B cell (primary cell): ENCODE measurements at regions not wholly inside any gene's neighbourhood (a gene's known extent, or its start where the extent isn't known, plus 50 kb on each side); places are given as distances from the start of the nearest gene placed in this dataset.

Source experiments
- ATAC-seq: fragments of 200-7000 bp; cut with Tn5 transposase; one replicate; pipeline ENCODE4 v1.10.0; 2021; ENCODE audit warnings: low read depth, mild to moderate bottlenecking, moderate number of reproducible peaks, moderate library complexity
- CTCF ChIA-PET: fragments of 350-600 bp; sonication (Branson Sonifier 250); formaldehyde crosslinking; loops from one replicate; lab custom pipeline; 2021; ENCODE audit warnings: antibody characterized with exemption, inconsistent platforms; lab: Charles Lee
- POLR2A ChIA-PET: fragments of 350-600 bp; sonication (Branson Sonifier 250); formaldehyde crosslinking; loops from one replicate; lab custom pipeline; 2021; ENCODE audit warnings: antibody characterized with exemption; lab: Charles Lee
- DNase-seq: peaks from one replicate; pipeline ENCODE4 v3.0.0; 2013
- H2AFZ ChIP-seq: 2 replicates; pipeline ENCODE4 v1.6.1; 2012; ENCODE audit warnings: mild to moderate bottlenecking, low read depth, low read length; ENCODE audit not compliant: insufficient read depth, poor library complexity, severe bottlenecking
- H3K27ac ChIP-seq, 2 donors: 1 replicate in 1 of 2; 2 replicates in 1 of 2; pipeline ENCODE4 v1.5.1; 2012 to 2013; ENCODE audit warnings: low read length in 2 of 2, mild to moderate bottlenecking in 2 of 2, moderate library complexity in 1 of 2
- H3K27me3 ChIP-seq, 4 experiments: fragments of 200-600 bp in 1 of 4; sonication (generic) in 1 of 4; replicated peaks in 1 of 4; 1 replicate in 2 of 4; 2 replicates in 2 of 4; pipeline versions ENCODE4 v1.6.1 to v1.7.0; 2013 to 2016; ENCODE audit warnings: low read length in 3 of 4, mild to moderate bottlenecking in 2 of 4, mixed read lengths in 1 of 4, moderate library complexity in 1 of 4; ENCODE audit not compliant: insufficient read depth in 4 of 4, control insufficient read depth in 3 of 4; ENCODE audit errors: control extremely low read depth in 1 of 4
- H3K36me3 ChIP-seq, 2 experiments: replicated peaks in 1 of 2; 1 replicate in 1 of 2; 2 replicates in 1 of 2; pipeline versions ENCODE4 v1.6.1 to v1.7.1; 2013; ENCODE audit warnings: low read length in 1 of 2; ENCODE audit not compliant: insufficient read depth in 2 of 2, control insufficient read depth in 1 of 2; ENCODE audit errors: control extremely low read depth in 1 of 2, extremely low read depth in 1 of 2
- H3K4me1 ChIP-seq, 2 donors: fragments of 200-600 bp in 1 of 2; sonication (generic) in 1 of 2; 1 replicate in 1 of 2; 2 replicates in 1 of 2; pipeline versions ENCODE4 v1.5.1 to v1.6.1; 2013 to 2017; ENCODE audit warnings: low read length in 2 of 2; ENCODE audit not compliant: control insufficient read depth in 2 of 2, insufficient read depth in 2 of 2
- H3K4me2 ChIP-seq: replicated peaks from 2 replicates; pipeline ENCODE3; 2012; ENCODE audit warnings: mild to moderate bottlenecking, low read depth, low read length; ENCODE audit not compliant: poor library complexity, severe bottlenecking
- H3K4me3 ChIP-seq, 5 experiments: fragments of 200-600 bp in 1 of 5; sonication (generic) in 1 of 5; 1 replicate in 3 of 5; 2 replicates in 2 of 5; pipeline versions ENCODE4 v1.5.1 to v1.7.0; 2011 to 2016; ENCODE audit warnings: low read length in 4 of 5, mild to moderate bottlenecking in 4 of 5, low read depth in 2 of 5, control low read depth in 1 of 5, moderate library complexity in 1 of 5; ENCODE audit not compliant: insufficient read depth in 1 of 5; ENCODE audit errors: control extremely low read depth in 1 of 5, extremely low read depth in 1 of 5
- H3K79me2 ChIP-seq: fragments of 200-600 bp; sonication (generic); one replicate; pipeline ENCODE4 v1.6.0; 2016; ENCODE audit warnings: low read length; ENCODE audit not compliant: control insufficient read depth, insufficient read depth
- H3K9ac ChIP-seq: fragments of 200-600 bp; sonication (generic); 2 replicates; pipeline ENCODE4 v1.6.1; 2017; ENCODE audit warnings: mild to moderate bottlenecking, low read length, moderate library complexity
- H3K9me3 ChIP-seq, 3 donors: one replicate each; pipeline versions ENCODE4 v1.6.1 to v1.7.1; 2013; ENCODE audit warnings: low read length in 2 of 3; ENCODE audit not compliant: control insufficient read depth in 2 of 3, insufficient read depth in 1 of 3; ENCODE audit errors: control extremely low read depth in 1 of 3
- H4K20me1 ChIP-seq: 2 replicates; pipeline ENCODE4 v1.6.0; 2012; ENCODE audit warnings: mild to moderate bottlenecking, low read length; ENCODE audit not compliant: insufficient read depth, control insufficient read depth, poor library complexity, severe bottlenecking
- H3K27ac Mint-ChIP-seq: one replicate; pipeline ENCODE4 v1.8.0; 2021; ENCODE audit warnings: mixed read lengths
- H3K27me3 Mint-ChIP-seq: one replicate; pipeline ENCODE4 v1.8.0; 2021; ENCODE audit warnings: mixed read lengths
- H3K4me1 Mint-ChIP-seq: one replicate; pipeline ENCODE4 v1.8.0; 2021; ENCODE audit warnings: mixed read lengths
- H3K4me3 Mint-ChIP-seq: one replicate; pipeline ENCODE4 v1.8.0; 2021; ENCODE audit warnings: mixed read lengths
- H3K9me3 Mint-ChIP-seq: one replicate; pipeline ENCODE4 v1.8.0; 2022; ENCODE audit warnings: mixed read lengths; ENCODE audit not compliant: insufficient read depth
- EZH2 ChIP-seq: IDR thresholded peaks from 2 replicates; pipeline ENCODE4 v1.6.1; 2012; ENCODE audit warnings: borderline replicate concordance, low read depth, mild to moderate bottlenecking, moderate library complexity, low read length; ENCODE audit not compliant: insufficient read depth, poor library complexity, severe bottlenecking
- WGBS: methylation state at CpG from one replicate; pipeline ENCODE4 v1.1.5; 2013; ENCODE audit warnings: missing lambda C conversion rate; ENCODE audit not compliant: insufficient coverage; 5-methylcytosine and 5-hydroxymethylcytosine counted together
- intact Hi-C: fragments of 100-400 bp; cut with micrococcal nuclease; formaldehyde crosslinking; loops from one replicate; pipeline ENCODE4 v1.10.0; 2022
- TF ChIP-seq, protein P1 (sequence below): fragments of 200-600 bp; IDR thresholded peaks from one replicate; pipeline ENCODE4 v1.8.0; 2022; ENCODE audit warnings: antibody characterized with exemption, mild to moderate bottlenecking

- TF ChIP-seq, protein P1, sequence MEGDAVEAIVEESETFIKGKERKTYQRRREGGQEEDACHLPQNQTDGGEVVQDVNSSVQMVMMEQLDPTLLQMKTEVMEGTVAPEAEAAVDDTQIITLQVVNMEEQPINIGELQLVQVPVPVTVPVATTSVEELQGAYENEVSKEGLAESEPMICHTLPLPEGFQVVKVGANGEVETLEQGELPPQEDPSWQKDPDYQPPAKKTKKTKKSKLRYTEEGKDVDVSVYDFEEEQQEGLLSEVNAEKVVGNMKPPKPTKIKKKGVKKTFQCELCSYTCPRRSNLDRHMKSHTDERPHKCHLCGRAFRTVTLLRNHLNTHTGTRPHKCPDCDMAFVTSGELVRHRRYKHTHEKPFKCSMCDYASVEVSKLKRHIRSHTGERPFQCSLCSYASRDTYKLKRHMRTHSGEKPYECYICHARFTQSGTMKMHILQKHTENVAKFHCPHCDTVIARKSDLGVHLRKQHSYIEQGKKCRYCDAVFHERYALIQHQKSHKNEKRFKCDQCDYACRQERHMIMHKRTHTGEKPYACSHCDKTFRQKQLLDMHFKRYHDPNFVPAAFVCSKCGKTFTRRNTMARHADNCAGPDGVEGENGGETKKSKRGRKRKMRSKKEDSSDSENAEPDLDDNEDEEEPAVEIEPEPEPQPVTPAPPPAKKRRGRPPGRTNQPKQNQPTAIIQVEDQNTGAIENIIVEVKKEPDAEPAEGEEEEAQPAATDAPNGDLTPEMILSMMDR = no peak
- TF ChIP-seq EZH2 = no peak
- Histone ChIP-seq H3K79me2 (no peaks in the 10 kb centered on the region), H3K27ac (no peak overlapping the region), H3K9ac (no peak overlapping the region), H4K20me1 (no peaks in the 10 kb centered on the region), H3K9me3 (no peaks in the 10 kb centered on the region), H3K27me3 (peaks cover 0 to 18% (median 4%) of the 10 kb centered on the region in 4 experiments), H3K36me3 (no peaks in the 10 kb centered on the region), H3K4me1 (no peaks in the 10 kb centered on the region), H3K4me2 (no peak overlapping the region), H3K4me3 (no peak overlapping the region), H2AFZ (no peak overlapping the region)
- ATAC-seq = no peak
- intact Hi-C loops = no loop called here
- DNase-seq = no peak
- Mint-ChIP-seq H3K4me1 (no peaks in the 10 kb centered on the region), H3K27ac (no peak overlapping the region), H3K9me3 (no peaks in the 10 kb centered on the region), H3K27me3 (peaks cover 20% of the 10 kb centered on the region), H3K4me3 (no peak overlapping the region)
- 44% methylated on average over 2 of the region's 2 CpGs for WGBS
- CTCF ChIA-PET = interaction anchor here (1.6 kb wide), 1 partner anchor 9 kb away, joined by 7 read pairs; no protein-coding TSS in a partner anchor
- POLR2A ChIA-PET = no interaction called here
Measured at GRCh38 chr2:37868866-37869265, 56.2 kb upstream of the RMDN2 start.

DNA sequence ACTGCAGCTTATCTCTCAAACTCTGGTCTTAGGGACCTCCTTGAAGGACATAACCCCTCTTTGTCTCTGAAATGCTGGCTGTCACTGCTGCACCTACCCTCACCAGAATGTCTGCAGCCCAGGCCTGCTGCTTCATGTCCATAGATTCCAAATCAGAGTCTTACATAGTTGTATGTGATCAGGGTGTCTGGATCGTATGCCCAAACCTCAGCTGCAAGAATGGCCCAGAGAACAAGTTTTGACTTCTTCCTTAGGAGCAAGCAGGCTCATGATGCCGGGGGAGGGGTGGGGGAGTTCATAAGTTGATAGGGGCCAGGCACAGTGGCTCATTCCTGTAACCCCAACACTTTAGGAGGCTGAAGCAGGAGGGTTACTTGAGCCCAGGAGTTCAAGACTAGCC lies 55.8 kb upstream of the RMDN2 start:
- intact Hi-C loops = no loop called here
- no peak overlapping the region for H3K27ac Mint-ChIP-seq
- Histone ChIP-seq H3K79me2 (no peaks in the 10 kb centered on the region), H3K27ac (no peak overlapping the region), H3K4me2 (no peak overlapping the region), H3K9ac (no peak overlapping the region), H3K9me3 (no peaks in the 10 kb centered on the region), H3K4me1 (no peaks in the 10 kb centered on the region), H3K27me3 (peaks cover 0 to 17% (median 4%) of the 10 kb centered on the region in 4 experiments), H4K20me1 (no peaks in the 10 kb centered on the region), H3K36me3 (no peaks in the 10 kb centered on the region), H3K4me3 (no peak overlapping the region), H2AFZ (no peak overlapping the region)
- ChIA-PET CTCF (interaction anchor here (1.6 kb wide), 1 partner anchor 8 kb away, joined by 7 read pairs; no protein-coding TSS in a partner anchor), POLR2A (no interaction called here)
- ATAC-seq (no peak), DNase-seq (no peak)
- no peak for TF ChIP-seq EZH2
- TF ChIP-seq, protein P1 = no peak
- no CpG with 5 or more reads among the region's 2 CpGs for WGBS
- peaks cover 18% of the 10 kb centered on the region for H3K27me3 Mint-ChIP-seq
- no peaks in the 10 kb centered on the region for H3K9me3 Mint-ChIP-seq
- no peaks in the 10 kb centered on the region for H3K4me1 Mint-ChIP-seq
- H3K4me3 Mint-ChIP-seq = no peak overlapping the region
